ENCODE measurements at regions not wholly inside any gene's neighbourhood (a gene's known extent, or its start where the extent isn't known, plus 50 kb on each side); places are given as distances from the start of the nearest gene placed in this dataset.
A peak's percentile ranks its signal among the peaks of the same experiment; 100 is the strongest.
"Not testable (repeated sequence)": the region's sequence is repeated elsewhere in the genome, so short reads cannot be mapped to it uniquely, and the experiment has no call there.

GRCh38 chr4:138451276-138451663, 209.1 kb upstream of the SLC7A11 start:
- DNase-seq = no peak

GRCh38 chr4:138450546-138451275, 208.6 kb upstream of the SLC7A11 start:
- no peak for DNase-seq

GRCh38 chr4:138449938-138450337, 207.8 kb upstream of the SLC7A11 start:
- no peak for DNase-seq

GRCh38 chr4:138448169-138448568, 206.0 kb upstream of the SLC7A11 start:
- no peak for DNase-seq

- no peak for DNase-seq
Observed at GRCh38 chr4:138446456-138446855, 204.3 kb upstream of the SLC7A11 start.

- DNase-seq = no peak
Observed at GRCh38 chr4:138445098-138445497, 202.9 kb upstream of the SLC7A11 start.

GRCh38 chr4:138444260-138444659, 202.1 kb upstream of the SLC7A11 start:
- DNase-seq = no peak

- no peak for DNase-seq
Observed at GRCh38 chr4:138439143-138439581, 197.0 kb upstream of the SLC7A11 start.

- DNase-seq = no peak
Observed at GRCh38 chr4:138438608-138439007, 196.5 kb upstream of the SLC7A11 start.

- DNase-seq = no peak
Observed at GRCh38 chr4:138437263-138437851, 195.2 kb upstream of the SLC7A11 start.

- DNase-seq = not testable (repeated sequence)
Observed at GRCh38 chr4:138435733-138436132, 193.6 kb upstream of the SLC7A11 start.

- DNase-seq = not testable (repeated sequence)
Observed at GRCh38 chr4:138435046-138435445, 192.9 kb upstream of the SLC7A11 start.

GRCh38 chr4:138428611-138429010, 186.5 kb upstream of the SLC7A11 start:
- no peak for DNase-seq

GRCh38 chr4:138426786-138427185, 184.6 kb upstream of the SLC7A11 start:
- no peak for DNase-seq

GRCh38 chr4:138420471-138420870, 178.3 kb upstream of the SLC7A11 start:
- DNase-seq = no peak

GRCh38 chr4:138414202-138414601, 172.1 kb upstream of the SLC7A11 start:
- DNase-seq = no peak

- no peak for DNase-seq
Observed at GRCh38 chr4:138413273-138413672, 171.1 kb upstream of the SLC7A11 start.

GRCh38 chr4:138412847-138413246, 170.7 kb upstream of the SLC7A11 start:
- no peak for DNase-seq

GRCh38 chr4:138410266-138410665, 168.1 kb upstream of the SLC7A11 start:
- peak in 2 of 58 donors; percentile 2 to 35 for DNase-seq

GRCh38 chr4:138409670-138410069, 167.5 kb upstream of the SLC7A11 start:
- DNase-seq = no peak

- DNase-seq = no peak
Observed at GRCh38 chr4:138408758-138409157, 166.6 kb upstream of the SLC7A11 start.

GRCh38 chr4:138407329-138407728, 165.2 kb upstream of the SLC7A11 start:
- DNase-seq = no peak

GRCh38 chr4:138406876-138407275, 164.7 kb upstream of the SLC7A11 start:
- DNase-seq = no peak
